ENCODE measurements at regions not wholly inside any gene's neighbourhood (a gene's known extent, or its start where the extent isn't known, plus 50 kb on each side); places are given as distances from the start of the nearest gene placed in this dataset.

DNA sequence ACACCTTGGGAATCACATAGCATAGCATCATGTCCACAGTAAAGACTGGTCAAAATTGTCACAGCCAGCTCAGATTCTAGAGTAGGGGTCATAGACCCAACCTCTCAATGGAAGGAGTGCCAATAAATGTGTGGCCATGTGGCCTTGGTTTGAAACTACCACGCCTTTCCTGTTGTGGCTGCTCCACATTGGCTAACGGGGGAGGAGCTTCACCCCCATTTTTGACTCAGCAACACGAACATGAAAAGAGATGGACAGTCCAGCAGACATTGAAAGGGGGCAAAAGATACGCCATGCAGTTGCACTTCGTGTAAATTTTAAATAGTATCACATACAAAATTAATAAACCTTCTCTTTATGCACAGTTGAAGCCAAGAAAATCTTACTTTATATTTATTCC, 78.4 kb upstream of the HIVEP3 start (continued):
- no peak for TF ChIP-seq ZNF592 (IDR thresholded peaks at IDR 0.05)

DNA sequence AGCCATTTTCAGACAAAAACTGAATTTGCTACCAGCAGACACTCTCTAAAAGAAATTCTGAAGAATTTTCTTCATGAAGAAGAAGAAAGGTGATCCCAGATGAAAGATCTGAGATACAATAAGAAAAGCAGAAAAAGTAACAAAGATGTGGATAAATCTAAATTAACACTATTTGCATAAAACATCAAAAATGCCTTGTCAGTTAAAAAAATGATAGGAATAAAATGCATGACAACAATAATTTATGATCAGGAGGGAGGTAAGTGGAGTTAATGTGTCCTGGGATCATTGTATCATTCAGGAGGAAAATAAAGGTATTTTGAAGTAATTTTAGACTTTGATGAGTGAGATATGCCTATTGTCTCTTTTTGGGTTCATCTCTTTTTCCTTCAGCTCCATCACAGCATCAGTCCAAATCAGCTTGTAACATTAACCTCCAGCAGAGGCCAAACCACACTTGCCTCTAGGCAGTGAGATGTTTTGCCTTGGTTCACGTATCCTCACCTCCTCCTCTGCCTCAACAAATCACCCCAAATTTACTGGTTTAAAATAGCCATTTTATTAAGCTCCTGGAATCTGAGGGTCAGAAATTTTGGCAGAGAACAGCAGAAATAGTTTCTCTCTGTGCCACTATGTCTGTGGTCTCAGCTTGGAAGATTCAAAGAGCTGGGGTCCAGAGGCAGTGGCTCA, 76.9 kb upstream of the HIVEP3 start:
- intact Hi-C loops (cut with micrococcal nuclease; ENCODE audit: unreplicated experiment): no loop called here
- Histone ChIP-seq H3K4me3 (no peak overlapping the region), H3K9me3 (replicated peaks; ENCODE audit: control insufficient read depth, insufficient read depth, low read length) (peaks cover 4% of the 10 kb centered on the region), H3K36me3 (ENCODE audit: control insufficient read depth in 2 of 2, insufficient read depth in 2 of 2, low read length in 1 of 2) (no peaks in the 10 kb centered on the region), H3K4me2 (ENCODE audit: control insufficient read depth, insufficient read depth) (no peak overlapping the region), H3K79me2 (ENCODE audit: control insufficient read depth, insufficient read depth, low read length) (peaks cover 2% of the 10 kb centered on the region), H3K9ac (ENCODE audit: control insufficient read depth, insufficient read depth, low read length) (no peak overlapping the region), H4K20me1 (ENCODE audit: control insufficient read depth, insufficient read depth) (no peaks in the 10 kb centered on the region), H2AFZ (ENCODE audit: control insufficient read depth, low read depth, low read length) (no peak overlapping the region), H3K27me3 (replicated peaks in 1 of 2; ENCODE audit: control insufficient read depth in 2 of 2, insufficient read depth in 2 of 2, low read length in 1 of 2) (no peaks in the 10 kb centered on the region), H3K4me1 (ENCODE audit: control insufficient read depth, insufficient read depth, low read length) (peaks cover 4% of the 10 kb centered on the region; the same call in 1 of the 2 replicates), H3K27ac (ENCODE audit: control insufficient read depth, insufficient read depth) (no peak overlapping the region)
- TF ChIP-seq SP1 (IDR thresholded peaks at IDR 0.05; ENCODE audit: low read depth, low read length): no peak
- no peak for TF ChIP-seq HDAC6 (IDR thresholded peaks at IDR 0.05; ENCODE audit: unreplicated experiment)
- TF ChIP-seq MTA3 (IDR thresholded peaks at IDR 0.05; ENCODE audit: borderline replicate concordance, low read length): no peak
- TF ChIP-seq BCLAF1 (IDR thresholded peaks at IDR 0.05): no peak
- no peak for TF ChIP-seq MEF2A (IDR thresholded peaks at IDR 0.05; ENCODE audit: insufficient read depth, low read depth, low read length)
- no peak for TF ChIP-seq ZNF217 (IDR thresholded peaks at IDR 0.05)
- no peak for TF ChIP-seq CHD1 (IDR thresholded peaks at IDR 0.05; ENCODE audit: low read depth, low read length)
- CTCF ChIA-PET: interaction anchor here (0.6 to 1.2 kb wide), 5 partner anchors 8 to 176 kb away, joined by 3 to 4 read pairs (median 3); no protein-coding TSS in a partner anchor
- in situ Hi-C loops (cut with MboI): no loop called here
- WGBS (ENCODE audit: insufficient coverage, insufficient replicate concordance, low lambda C conversion rate, missing lambda C conversion rate): 14% methylated on average over 1 of the region's 1 CpG
- ATAC-seq (no peak), FAIRE-seq (no peak), DNase-seq (ENCODE audit: low read depth, low spot score) (no peak)
- POLR2A ChIA-PET: interaction anchor here (0.9 kb wide), 1 partner anchor 18 kb away, joined by 3 read pairs; no protein-coding TSS in a partner anchor
- BruUV-seq (replicated peaks): no TSS peak
- RAD21 ChIA-PET (ENCODE audit: unreplicated experiment): interaction anchor here (1.4 kb wide), 1 partner anchor 37 kb away, joined by 3 read pairs; no protein-coding TSS in a partner anchor
- SMC1A ChIA-PET (ENCODE audit: uncharacterized antibody, unreplicated experiment): interaction anchor here (0.7 to 2.7 kb wide), 9 partner anchors 11 to 165 kb away, joined by 3 to 11 read pairs (median 4); no protein-coding TSS in a partner anchor

Data from GM12878 (cell line).